DOHH2 (cell line): ENCODE measurements at regions not wholly inside any gene's neighbourhood (a gene's known extent, or its start where the extent isn't known, plus 50 kb on each side); places are given as distances from the start of the nearest gene placed in this dataset.

Source experiments
- H3F3A ChIP-seq: fragments of 200-600 bp; sonication (generic), shearing (Covaris generic); 2 replicates; pipeline ENCODE4 v1.6.0; 2016; ENCODE audit warnings: antibody characterized with exemption, mild to moderate bottlenecking; ENCODE audit not compliant: control insufficient read depth, insufficient read depth
- H3K27ac ChIP-seq: fragments of 200-600 bp; sonication (generic); 2 replicates; pipeline ENCODE4 v1.5.1; 2014; ENCODE audit warnings: low read depth, mild to moderate bottlenecking, low read length, moderate library complexity
- H3K27me3 ChIP-seq: fragments of 200-600 bp; sonication (generic); 2 replicates; pipeline ENCODE4 v1.6.1; 2014; ENCODE audit warnings: mild to moderate bottlenecking, low read length, mixed read lengths; ENCODE audit not compliant: control insufficient read depth
- H3K36me3 ChIP-seq: fragments of 200-600 bp; sonication (generic); 2 replicates; pipeline ENCODE4 v1.6.1; 2014; ENCODE audit warnings: mild to moderate bottlenecking, low read length, moderate library complexity, mixed read lengths; ENCODE audit not compliant: control insufficient read depth
- H3K4me1 ChIP-seq: fragments of 200-600 bp; sonication (generic); 2 replicates; pipeline ENCODE4 v1.6.1; 2014; ENCODE audit warnings: mild to moderate bottlenecking, low read length, mixed read lengths; ENCODE audit not compliant: control insufficient read depth
- H3K4me2 ChIP-seq: fragments of 200-600 bp; sonication (generic); 2 replicates; pipeline ENCODE4 v1.6.0; 2014; ENCODE audit warnings: mild to moderate bottlenecking, low read length, moderate library complexity
- H3K4me3 ChIP-seq: fragments of 200-600 bp; sonication (generic); 2 replicates; pipeline ENCODE4 v1.5.1; 2014; ENCODE audit warnings: mild to moderate bottlenecking, low read length, mixed read lengths
- H3K79me2 ChIP-seq: fragments of 200-600 bp; sonication (generic); 2 replicates; pipeline ENCODE4 v1.6.1; 2014; ENCODE audit warnings: mild to moderate bottlenecking, low read length, mixed read lengths; ENCODE audit not compliant: control insufficient read depth
- H3K9me2 ChIP-seq: fragments of 200-600 bp; sonication (generic); replicated peaks from 2 replicates; pipeline ENCODE4 v1.6.1; 2014; ENCODE audit warnings: mild to moderate bottlenecking, low read length, mixed read lengths; ENCODE audit not compliant: control insufficient read depth
- H3K9me3 ChIP-seq: fragments of 200-600 bp; sonication (generic); 2 replicates; pipeline ENCODE4 v1.6.1; 2014; ENCODE audit warnings: antibody characterized with exemption, low read length, mixed read lengths; ENCODE audit not compliant: control insufficient read depth, insufficient read depth
- H4K20me1 ChIP-seq: fragments of 200-600 bp; sonication (generic); 2 replicates; pipeline ENCODE4 v1.6.0; 2014; ENCODE audit warnings: low read depth, mild to moderate bottlenecking, antibody characterized with exemption, low read length, moderate library complexity; ENCODE audit not compliant: control insufficient read depth, insufficient read depth
- CTCF ChIP-seq: fragments of 200-600 bp; sonication (generic); IDR thresholded peaks from one replicate; pipeline ENCODE4 v1.5.1; 2014; ENCODE audit warnings: antibody characterized with exemption, mild to moderate bottlenecking, low read depth, low read length; ENCODE audit not compliant: poor library complexity, severe bottlenecking
- EZH2phosphoT487 ChIP-seq: fragments of 200-600 bp; sonication (generic); IDR thresholded peaks from 2 replicates; pipeline ENCODE4 v1.6.1; 2017; ENCODE audit warnings: borderline replicate concordance, mild to moderate bottlenecking, antibody characterized with exemption, low read length, moderate library complexity, mixed read lengths

GRCh38 chr13:30053939-30054338 is 203.5 kb upstream of the UBL3 start:
- Histone ChIP-seq H3K36me3 (no peaks in the 10 kb centered on the region), H3K9me3 (peaks cover 3% of the 10 kb centered on the region; the same call in 1 of the 2 replicates), H4K20me1 (no peaks in the 10 kb centered on the region), H3F3A (no peaks in the 10 kb centered on the region), H3K27ac (no peak overlapping the region), H3K9me2 (no peaks in the 10 kb centered on the region), H3K4me2 (no peak overlapping the region), H3K4me3 (no peak overlapping the region), H3K27me3 (peaks cover 4% of the 10 kb centered on the region; the same call in 1 of the 2 replicates), H3K4me1 (no peaks in the 10 kb centered on the region), H3K79me2 (no peaks in the 10 kb centered on the region)
- no peak for TF ChIP-seq CTCF
- no peak for TF ChIP-seq EZH2phosphoT487

- TF ChIP-seq CTCF, result no peak
- TF ChIP-seq EZH2phosphoT487, result no peak
- no peaks in the 10 kb centered on the region for H3K79me2 ChIP-seq
- no peaks in the 10 kb centered on the region for H3K36me3 ChIP-seq
- H3K4me1 ChIP-seq, result no peaks in the 10 kb centered on the region
- no peaks in the 10 kb centered on the region for H3F3A ChIP-seq
- H3K9me3 ChIP-seq, result no peaks in the 10 kb centered on the region
- H4K20me1 ChIP-seq, result no peaks in the 10 kb centered on the region
- H3K4me2 ChIP-seq, result no peak overlapping the region
- no peaks in the 10 kb centered on the region for H3K9me2 ChIP-seq
- H3K27me3 ChIP-seq, result peaks cover 4% of the 10 kb centered on the region; the same call in 1 of the 2 replicates
- H3K4me3 ChIP-seq, result no peak overlapping the region
- no peak overlapping the region for H3K27ac ChIP-seq
These were observed 201.7 kb upstream of the UBL3 start for GRCh38 chr13:30052120-30052519.

- no peaks in the 10 kb centered on the region for H3K9me3 ChIP-seq
- no peak for TF ChIP-seq EZH2phosphoT487
- TF ChIP-seq CTCF, result no peak
- no peaks in the 10 kb centered on the region for H3K36me3 ChIP-seq
- H3K4me3 ChIP-seq, result no peak overlapping the region
- no peaks in the 10 kb centered on the region for H3K79me2 ChIP-seq
- H3K4me1 ChIP-seq, result no peaks in the 10 kb centered on the region
- no peak overlapping the region for H3K27ac ChIP-seq
- no peaks in the 10 kb centered on the region for H3K9me2 ChIP-seq
- no peaks in the 10 kb centered on the region for H4K20me1 ChIP-seq
- no peak overlapping the region for H3K4me2 ChIP-seq
- H3K27me3 ChIP-seq, result peaks cover 4% of the 10 kb centered on the region; the same call in 1 of the 2 replicates
- H3F3A ChIP-seq, result no peaks in the 10 kb centered on the region
These were observed 201.2 kb upstream of the UBL3 start for GRCh38 chr13:30051531-30052060.
